OCI-LY3 (cell line): ENCODE measurements at regions not wholly inside any gene's neighbourhood (a gene's known extent, or its start where the extent isn't known, plus 50 kb on each side); places are given as distances from the start of the nearest gene placed in this dataset.

ENCODE experiments used
- CTCF ChIP-seq: fragments of 200-600, 300-600 bp; sonication (generic); IDR thresholded peaks from 2 replicates; pipeline ENCODE4 v1.5.1; 2014; ENCODE audit warnings: antibody characterized with exemption, low read length, low read depth
- EZH2phosphoT487 ChIP-seq: fragments of 200-600 bp; shearing (Covaris generic); IDR thresholded peaks from 2 replicates; pipeline ENCODE4 v1.6.1; 2018; ENCODE audit warnings: antibody characterized with exemption, mixed run types, low read depth

GRCh38 chr7:125425506-125425905, 495.9 kb upstream of the POT1 start:
- no peak for TF ChIP-seq CTCF
- no peak for TF ChIP-seq EZH2phosphoT487
